ENCODE measurements at regions not wholly inside any gene's neighbourhood (a gene's known extent, or its start where the extent isn't known, plus 50 kb on each side); places are given as distances from the start of the nearest gene placed in this dataset.
A peak's percentile ranks its signal among the peaks of the same experiment; 100 is the strongest.
"Not testable (repeated sequence)": the region's sequence is repeated elsewhere in the genome, so short reads cannot be mapped to it uniquely, and the experiment has no call there.

DNA sequence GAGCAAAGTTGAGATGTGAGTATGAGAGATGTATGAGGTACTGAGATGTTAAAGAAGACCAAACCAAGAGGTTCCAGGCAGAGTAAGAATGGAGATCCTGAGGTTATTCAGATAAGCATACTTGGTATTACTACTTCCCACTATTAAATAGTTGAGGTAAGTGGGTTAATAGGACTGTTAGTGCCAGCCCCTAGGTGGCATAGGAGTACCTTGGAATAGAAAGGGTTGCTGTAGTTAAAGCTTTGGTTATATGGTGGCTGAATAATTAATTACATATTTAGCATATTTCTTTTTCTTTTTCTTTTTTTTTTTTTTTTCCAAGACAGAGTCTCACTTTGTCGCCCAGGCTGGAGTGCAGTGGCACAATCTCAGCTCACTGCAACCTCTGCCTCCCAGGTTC lies 397.9 kb upstream of the TMPRSS15 start:
- H3K27ac ChIP-seq = no peak overlapping the region
- DNase-seq (ENCODE audit: low read depth, low spot score) = no peak

DNA sequence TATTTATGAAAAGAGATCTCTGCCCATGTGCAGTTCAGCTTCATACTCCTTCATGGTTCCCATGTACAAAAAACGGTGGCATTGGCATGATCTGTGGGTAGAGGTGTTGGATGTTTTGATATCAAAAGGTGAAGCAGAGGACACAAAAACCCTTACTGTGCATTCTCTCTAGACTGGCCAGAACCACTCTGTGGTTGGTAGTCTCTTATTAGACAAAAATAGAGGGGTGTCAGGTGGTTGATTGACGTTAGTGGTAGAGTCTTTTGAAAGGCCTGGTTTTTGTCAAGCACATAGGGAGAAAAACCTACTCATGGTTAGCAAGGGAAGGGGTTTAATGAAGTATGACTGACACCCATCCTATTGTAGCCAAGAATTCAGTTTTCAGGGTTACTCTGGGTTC lies 400.0 kb upstream of the TMPRSS15 start:
- H3K27ac ChIP-seq = no peak overlapping the region
- no peak for DNase-seq (ENCODE audit: low read depth, low spot score)

DNA sequence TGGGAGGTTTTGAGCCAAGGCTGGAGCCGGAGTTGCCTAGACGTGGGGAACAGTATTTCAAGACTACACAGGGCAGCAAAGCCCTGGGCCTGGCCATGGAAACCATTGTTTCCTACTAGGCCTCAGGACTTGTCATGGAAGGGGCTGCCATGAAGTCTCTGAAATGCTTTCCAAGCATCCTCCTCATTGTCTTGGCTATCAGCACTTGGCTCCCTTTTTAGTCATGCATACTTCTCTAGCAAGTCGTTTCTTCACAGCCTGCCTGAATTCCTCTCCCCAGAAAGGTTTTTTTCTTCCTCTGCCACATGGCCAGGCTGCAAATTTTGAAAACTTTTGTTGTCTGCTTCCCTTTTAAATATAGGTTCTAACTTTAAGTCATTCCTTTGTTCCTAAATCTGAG lies 406.6 kb upstream of the TMPRSS15 start:
- DNase-seq (ENCODE audit: low read depth, low spot score) = no peak
- no peak overlapping the region for H3K27ac ChIP-seq

DNA sequence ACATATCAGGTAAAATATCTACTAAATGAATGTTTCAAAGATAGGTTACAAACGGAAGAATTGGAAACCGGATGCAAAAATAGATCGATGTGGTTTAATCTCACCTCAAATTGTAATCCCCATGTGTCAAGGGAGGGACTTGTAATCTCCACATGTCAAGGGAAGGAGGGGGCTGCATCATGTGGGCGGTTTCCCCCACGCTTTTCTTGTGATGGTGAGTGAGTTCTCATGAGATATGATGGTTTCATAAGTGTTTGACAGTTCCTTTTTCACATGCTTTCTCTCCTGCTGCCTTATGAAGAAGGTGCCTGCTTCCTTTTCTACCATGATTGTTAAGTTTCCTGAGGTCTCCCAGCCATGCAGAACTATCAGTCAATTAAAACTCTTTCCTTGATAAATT lies 408.7 kb upstream of the TMPRSS15 start:
- no peak for DNase-seq (ENCODE audit: low read depth, low spot score)
- no peak overlapping the region for H3K27ac ChIP-seq

DNA sequence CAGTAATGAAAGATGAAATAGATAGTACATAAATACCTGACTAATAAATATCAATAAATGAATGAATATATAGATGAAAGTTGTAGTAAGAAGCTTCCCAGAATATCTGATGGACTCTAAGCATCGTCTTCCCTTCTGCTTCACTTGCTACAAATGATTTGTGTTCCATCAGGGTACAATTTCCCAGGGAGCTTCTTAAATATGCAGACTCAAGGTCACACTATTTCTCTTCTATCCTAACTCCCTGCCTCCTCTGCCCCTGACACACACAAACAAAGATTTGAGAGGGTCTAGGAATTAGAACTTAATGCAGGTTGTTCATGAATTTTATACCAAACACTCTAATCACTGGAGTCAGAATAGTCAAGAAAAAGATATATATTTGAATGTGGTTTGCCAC lies 415.9 kb upstream of the TMPRSS15 start:
- no peak for DNase-seq (ENCODE audit: low read depth, low spot score)
- no peak overlapping the region for H3K27ac ChIP-seq

DNA sequence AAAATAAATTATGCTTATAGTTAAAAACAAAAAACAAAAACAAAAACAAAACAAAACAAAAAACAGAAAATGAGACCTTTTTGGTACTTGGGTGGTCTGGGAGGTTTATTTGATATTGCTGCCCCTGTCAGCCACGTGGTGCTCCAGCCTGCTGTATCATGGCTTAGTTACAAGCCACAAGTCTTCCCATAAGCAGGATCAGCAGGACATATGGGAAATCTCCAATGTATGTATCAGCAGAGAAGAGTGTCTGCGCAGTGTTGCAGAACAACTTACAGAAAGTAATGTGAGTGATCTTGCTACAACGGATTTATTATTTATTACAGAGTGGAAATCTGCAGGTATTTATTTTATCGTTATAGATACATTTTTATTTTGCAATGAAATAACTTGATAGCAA lies 423.0 kb upstream of the TMPRSS15 start:
- DNase-seq (ENCODE audit: low read depth, low spot score) = no peak
- H3K27ac ChIP-seq = no peak overlapping the region

DNA sequence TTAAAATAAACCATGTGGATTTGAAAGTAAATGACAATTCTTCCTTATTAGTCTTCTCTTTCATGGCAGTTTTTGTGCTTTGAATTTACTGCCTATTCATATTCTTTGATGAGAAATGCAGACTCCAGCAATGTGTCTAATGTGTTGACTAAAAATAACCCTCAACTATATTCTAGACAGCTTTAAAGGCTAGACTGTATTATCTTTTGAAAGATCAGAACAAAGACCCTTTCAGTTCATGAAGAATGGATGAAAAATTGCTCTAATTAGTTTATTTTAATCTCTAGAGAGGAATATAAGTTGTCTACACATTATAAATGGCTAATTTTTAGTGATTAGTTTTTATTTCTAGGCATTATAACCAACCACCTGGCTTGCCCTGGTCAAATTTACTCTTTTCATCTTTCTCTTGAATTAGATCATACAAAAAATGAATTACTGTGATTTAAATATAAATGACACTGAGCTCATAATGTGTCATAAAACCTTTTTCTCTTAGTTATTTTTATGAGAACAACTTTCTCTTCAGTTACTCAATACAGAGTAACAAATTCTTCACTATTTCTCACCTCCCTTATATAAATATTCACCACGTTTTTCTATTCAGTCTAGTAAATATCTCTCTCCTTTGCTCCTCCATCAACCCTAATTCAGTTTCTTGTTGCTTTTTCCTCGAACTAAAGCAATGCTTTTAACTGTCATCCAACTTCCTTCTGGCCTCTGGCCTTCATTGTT lies 428.5 kb upstream of the TMPRSS15 start:
- H3K27ac ChIP-seq = peak overlapping the region; percentile 11
- DNase-seq (ENCODE audit: low read depth, low spot score) = no peak

DNA sequence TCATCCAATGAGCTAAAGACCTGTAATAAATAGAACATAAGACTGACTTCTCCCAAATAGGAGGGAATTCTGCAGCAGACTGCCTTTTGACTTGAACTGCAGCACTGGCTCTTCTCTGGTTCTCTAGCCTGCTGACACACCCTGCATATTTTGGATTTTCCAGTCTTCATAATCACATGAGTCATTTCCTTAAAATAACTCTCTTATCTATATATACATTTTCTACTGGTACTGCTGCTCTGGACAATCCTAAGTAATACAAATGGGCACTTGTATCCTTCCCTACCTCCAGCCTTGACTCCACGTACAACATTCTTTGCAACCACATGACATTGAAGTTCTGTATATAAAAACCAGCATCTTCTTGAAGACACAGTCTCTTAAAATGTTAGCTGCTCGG lies 429.4 kb upstream of the TMPRSS15 start:
- DNase-seq (ENCODE audit: low read depth, low spot score) = no peak
- H3K27ac ChIP-seq = peak overlapping the region; percentile 11

DNA sequence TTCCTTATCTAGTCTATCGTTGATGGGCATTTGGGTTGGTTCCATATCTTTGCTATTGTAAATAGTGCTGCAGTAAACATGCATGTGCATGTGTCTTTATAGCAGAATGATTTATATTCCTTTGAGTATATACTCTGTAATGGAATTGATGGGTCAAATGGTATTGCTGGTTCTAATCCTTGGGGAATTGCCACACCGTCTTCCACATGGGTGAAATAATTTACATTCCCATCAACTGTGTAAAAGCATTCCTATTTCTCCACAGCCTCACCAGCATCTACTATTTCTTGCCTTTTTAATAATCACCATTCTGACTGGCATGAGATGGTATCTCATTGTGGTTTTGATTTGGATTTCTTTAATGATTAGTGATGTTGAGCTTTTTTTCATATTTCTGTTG lies 430.5 kb upstream of the TMPRSS15 start:
- DNase-seq (ENCODE audit: low read depth, low spot score); H3K27ac ChIP-seq: not testable (repeated sequence)

DNA sequence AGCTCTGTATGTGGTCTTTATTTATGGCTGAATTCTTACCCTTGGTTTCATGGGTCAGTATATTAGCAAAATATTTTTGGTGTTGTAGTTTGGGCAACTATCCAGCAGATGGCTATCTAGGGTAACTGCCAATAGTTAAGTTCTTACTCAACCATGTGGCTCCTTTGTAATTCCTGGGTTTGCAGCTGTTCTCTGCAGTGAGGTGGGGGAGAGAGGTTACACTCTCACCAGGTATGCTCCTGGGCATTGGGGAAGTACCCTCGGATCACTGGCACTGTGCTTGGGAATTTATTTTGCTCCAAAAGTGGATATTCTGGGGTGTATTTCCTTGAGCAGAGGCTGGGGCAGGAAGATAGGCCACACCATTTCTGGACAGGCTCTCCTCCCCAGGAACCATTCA lies 436.7 kb upstream of the TMPRSS15 start:
- no peak for DNase-seq (ENCODE audit: low read depth, low spot score)
- no peak overlapping the region for H3K27ac ChIP-seq

DNA sequence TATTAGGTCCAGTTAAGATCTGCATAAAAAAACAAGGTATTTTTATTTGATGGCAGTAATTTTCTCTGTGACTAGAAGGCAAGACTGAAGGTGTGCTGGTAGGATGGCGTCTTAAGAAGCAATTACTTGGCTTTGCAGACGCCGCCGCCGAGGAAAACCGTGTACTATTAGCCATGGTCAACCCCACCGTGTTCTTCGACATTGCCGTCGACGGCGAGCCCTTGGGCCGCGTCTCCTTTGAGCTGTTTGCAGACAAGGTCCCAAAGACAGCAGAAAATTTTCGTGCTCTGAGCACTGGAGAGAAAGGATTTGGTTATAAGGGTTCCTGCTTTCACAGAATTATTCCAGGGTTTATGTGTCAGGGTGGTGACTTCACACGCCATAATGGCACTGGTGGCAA lies 454.0 kb upstream of the TMPRSS15 start:
- H3K27ac ChIP-seq; DNase-seq (ENCODE audit: low read depth, low spot score): not testable (repeated sequence)

DNA sequence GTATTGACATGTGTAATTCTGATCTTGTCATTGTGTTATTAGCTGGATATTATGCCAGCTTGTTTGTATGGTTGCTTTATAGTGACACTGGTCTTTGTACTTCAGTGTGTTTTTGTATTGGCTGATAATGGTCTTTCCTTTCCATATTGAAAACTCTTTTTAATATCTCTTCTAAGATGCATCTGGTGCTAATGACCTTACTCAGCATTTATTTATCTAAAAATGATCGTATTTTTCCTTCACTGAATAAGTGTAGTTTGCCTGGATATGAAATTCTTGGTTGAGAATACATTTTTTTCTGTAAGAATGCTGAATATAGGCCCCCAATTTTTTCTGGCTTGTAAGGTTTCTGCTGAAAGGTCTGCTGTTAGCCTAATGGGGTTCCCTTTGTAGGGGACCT lies 465.5 kb upstream of the TMPRSS15 start:
- H3K27ac ChIP-seq = no peak overlapping the region
- no peak for DNase-seq (ENCODE audit: low read depth, low spot score)

DNA sequence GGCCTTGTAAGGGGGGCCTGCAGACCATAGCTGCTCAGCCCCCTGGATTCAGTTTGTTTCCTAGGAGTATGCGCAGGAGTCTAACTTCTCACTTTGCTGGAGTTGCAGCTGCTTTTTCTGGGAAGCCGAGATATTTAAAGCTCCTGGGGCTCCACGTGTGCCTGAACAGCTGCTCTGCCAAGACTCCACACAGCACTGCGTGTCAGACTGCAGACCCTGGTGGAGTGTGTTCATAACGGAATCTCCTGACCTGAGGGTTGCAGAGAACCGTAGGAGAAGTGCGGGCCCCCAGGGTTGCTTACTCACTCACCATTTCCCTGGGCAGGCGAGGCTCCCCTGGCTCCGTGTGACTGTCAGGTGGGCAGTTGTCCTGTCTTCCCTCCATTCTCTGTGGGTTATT lies 474.3 kb upstream of the TMPRSS15 start:
- no peak overlapping the region for H3K27ac ChIP-seq
- DNase-seq (ENCODE audit: low read depth, low spot score) = no peak

DNA sequence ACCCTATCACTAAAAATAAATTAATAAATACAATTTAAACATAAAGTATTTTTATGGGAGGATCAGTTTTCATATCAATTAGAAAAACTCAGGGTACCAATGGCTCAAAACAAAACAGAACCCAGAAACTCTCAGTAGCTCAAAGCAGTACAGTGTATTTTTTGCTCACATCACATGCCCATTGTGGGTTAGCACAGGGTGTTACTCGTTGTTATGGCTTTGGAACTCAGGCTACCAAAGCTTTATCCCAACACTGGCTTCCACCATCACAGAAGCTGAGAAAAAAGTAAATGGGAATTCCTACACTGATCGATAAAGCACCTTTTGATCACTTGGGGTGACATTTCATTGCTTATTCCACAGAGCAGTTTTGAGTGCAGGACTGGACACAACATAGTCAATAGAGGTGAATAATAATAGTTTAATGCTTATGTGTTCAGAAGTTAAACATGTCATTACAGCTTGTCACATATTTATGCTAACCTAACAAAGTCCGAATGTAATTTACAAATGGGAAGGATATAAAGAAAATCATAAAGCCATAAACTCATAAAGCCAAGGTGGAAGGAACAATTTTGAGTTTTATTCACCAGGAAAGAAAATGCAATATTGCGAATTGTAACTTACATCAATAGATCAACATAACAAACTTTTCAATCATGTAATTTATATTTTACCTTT lies 484.5 kb upstream of the TMPRSS15 start:
- no peak overlapping the region for H3K27ac ChIP-seq
- DNase-seq (ENCODE audit: low read depth, low spot score) = no peak

DNA sequence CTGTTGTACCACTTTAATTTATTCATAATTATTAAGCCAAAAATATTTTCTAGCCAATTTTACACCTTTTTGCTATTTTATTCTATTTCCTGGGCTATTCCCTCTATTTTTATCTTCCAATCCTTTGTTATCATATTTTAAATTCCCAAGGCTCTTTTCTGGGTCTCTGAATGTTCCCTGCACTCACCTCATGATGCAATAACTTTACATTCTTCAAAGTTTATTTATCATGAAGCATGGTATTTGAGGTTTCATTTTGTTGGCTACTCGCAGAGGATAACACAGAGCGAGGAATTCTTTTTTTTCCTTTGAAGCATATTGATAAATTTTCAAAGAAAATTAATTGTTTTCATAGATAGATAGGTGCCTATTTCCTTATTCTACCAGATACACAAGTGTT lies 489.8 kb upstream of the TMPRSS15 start:
- no peak for DNase-seq (ENCODE audit: low read depth, low spot score)
- no peak overlapping the region for H3K27ac ChIP-seq

DNA sequence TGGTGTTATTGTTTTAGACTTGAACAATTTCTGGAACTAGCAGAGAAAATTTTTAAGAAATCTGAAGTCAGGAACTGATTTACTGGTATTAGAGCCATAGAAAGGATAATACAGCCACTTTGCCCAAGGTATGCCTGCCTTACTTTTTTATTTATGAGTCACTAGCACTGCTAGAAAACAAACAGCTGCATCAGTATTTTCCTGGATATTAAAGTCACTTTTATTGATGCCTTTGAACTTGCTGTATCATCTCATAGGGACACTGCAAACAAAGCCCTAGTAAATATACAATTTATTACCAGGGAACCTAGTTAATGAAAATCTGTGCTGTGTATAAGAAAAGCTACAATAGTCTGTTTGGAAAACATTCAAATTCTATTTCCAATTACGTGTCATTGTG lies 490.8 kb upstream of the TMPRSS15 start:
- no peak overlapping the region for H3K27ac ChIP-seq
- no peak for DNase-seq (ENCODE audit: low read depth, low spot score)

DNA sequence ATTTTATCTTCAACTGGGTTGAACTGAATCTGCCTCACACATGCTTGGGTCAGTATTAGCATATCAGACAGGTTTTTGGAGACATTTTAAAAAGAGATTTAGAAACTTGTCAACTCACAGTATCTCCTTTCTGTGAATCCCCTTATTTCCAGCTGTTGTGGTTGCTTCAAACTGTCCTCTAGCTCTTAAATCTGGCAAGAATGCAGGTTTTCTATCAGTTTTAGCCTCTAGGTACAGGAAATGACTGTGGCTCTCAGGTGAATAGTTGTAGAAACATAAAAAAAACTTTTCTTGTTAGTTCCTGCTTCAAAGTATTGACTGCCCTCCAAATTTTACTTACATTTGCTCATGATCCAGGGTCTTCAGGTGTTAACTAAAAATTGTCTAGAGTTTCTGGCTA lies 495.7 kb upstream of the TMPRSS15 start:
- H3K27ac ChIP-seq = no peak overlapping the region
- DNase-seq (ENCODE audit: low read depth, low spot score) = no peak

DNA sequence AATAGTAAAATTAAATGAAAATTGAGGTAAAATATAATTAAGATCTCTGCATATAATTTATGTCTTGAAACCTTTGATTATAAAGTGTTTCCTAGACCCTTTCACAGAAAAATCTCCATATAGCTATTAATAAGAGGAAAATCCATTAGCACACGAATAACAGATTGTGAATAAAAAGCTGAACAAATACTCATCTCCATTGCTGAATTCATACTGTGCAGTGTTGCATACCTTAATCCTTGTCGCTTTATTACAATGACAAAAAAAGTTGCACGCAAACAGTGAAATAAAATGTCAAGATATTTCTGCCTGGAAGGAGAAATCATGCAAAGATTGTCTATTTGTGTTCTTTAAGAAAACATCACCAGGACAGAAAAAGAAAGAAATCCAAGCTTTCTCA lies 499.1 kb upstream of the TMPRSS15 start:
- DNase-seq (ENCODE audit: low read depth, low spot score) = no peak
- H3K27ac ChIP-seq = no peak overlapping the region

DNA sequence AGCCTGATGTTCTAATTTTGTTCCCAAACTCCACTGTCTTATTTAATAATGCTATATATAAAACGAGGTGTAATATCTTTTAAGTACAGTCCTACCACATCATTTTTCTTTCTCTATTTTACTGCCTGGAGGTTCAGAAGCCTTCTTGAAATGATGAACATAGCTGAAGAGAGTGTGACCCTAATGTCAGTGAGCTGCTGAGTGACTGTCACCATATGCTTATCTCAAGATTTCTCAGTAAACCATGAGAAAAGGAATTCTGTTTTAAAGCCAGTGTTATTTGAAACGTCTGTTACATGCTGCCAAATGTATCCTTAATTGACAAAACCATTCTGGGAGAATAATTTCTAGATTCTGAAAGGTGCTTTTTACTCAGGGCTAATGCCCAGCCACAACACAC lies 503.5 kb upstream of the TMPRSS15 start:
- DNase-seq (ENCODE audit: low read depth, low spot score) = no peak

DNA sequence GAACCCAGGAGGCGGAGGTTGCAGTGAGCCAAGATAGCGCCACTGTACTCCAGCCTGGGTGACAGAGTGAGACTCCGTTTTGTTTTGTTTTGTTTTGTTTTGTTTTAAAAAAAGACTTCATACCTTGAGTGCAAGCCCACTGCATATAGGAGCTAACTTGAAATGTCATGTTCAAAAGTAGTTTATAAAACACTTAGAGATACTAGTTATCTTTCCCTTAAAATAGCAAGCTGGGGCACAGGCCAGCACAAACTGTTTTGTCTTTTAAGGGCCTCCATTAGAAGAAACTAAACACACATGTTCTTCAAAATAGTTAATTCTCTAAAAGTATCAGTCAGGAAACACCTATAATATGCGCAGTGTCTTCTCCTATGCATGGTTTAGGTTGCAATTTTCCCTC lies 505.1 kb upstream of the TMPRSS15 start:
- no peak for DNase-seq (ENCODE audit: low read depth, low spot score)
- no peak overlapping the region for H3K27ac ChIP-seq

More for the DNA sequence above, 503.5 kb upstream of the TMPRSS15 start:
- no peak overlapping the region for H3K27ac ChIP-seq

DNA sequence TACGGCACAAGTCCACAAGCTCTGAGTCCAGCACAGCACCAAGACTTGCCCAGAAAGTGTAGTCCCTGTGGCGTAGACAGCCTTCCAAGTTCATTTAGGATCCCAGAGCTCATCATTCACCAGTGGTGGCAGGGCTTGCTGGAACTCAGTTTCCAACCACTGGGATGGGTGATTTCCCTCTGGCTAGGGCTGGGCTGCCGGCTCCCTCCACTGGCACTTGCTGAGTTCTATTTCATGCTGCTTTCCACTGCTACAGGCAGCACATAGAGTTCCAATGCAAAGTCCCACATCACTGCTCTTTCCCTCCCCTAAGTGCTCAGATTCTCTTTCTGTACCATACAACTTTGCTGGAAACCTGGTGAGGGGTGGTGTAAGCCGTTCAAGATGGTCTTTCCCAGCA lies 510.3 kb upstream of the TMPRSS15 start:
- no peak overlapping the region for H3K27ac ChIP-seq
- no peak for DNase-seq (ENCODE audit: low read depth, low spot score)

DNA sequence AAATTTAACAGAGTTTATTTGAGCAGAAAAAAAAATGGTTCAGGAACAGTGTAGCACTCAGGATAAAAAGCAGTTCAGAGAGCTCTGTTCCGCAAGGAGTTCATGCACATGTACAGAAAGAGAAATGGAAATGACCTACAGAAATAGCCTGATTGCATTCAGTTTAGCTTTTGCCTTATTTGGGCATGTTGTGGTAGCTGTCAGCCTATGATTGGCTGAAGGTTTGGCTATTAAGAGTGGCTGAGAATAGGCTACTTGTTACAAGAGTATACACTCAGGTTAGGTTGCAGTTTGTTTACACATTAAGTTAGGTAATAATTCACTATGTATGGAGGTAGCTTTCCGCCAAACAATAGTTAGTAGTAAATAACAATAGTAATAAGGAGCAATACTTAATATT lies 511.0 kb upstream of the TMPRSS15 start:
- H3K27ac ChIP-seq = no peak overlapping the region

More for the DNA sequence above, 511.0 kb upstream of the TMPRSS15 start:
- no peak for DNase-seq (ENCODE audit: low read depth, low spot score)

All from epithelial cell of prostate (primary cell).